GM18909 (cell line): ENCODE measurements at regions not wholly inside any gene's neighbourhood (a gene's known extent, or its start where the extent isn't known, plus 50 kb on each side); places are given as distances from the start of the nearest gene placed in this dataset.
A peak's percentile ranks its signal among the peaks of the same experiment; 100 is the strongest.

Experiments
- ATAC-seq: cut with Tn5 transposase; IDR thresholded peaks from one replicate; pipeline ENCODE4 v1.9.1; 2021; ENCODE audit warnings: mild to moderate bottlenecking; ENCODE audit not compliant: unreplicated experiment, poor library complexity

GRCh38 chr7:12066521-12066920, 144.6 kb upstream of the TMEM106B start:
- ATAC-seq: no peak

- peak; percentile 72 for ATAC-seq
Measured at GRCh38 chr7:12067156-12067831, 143.8 kb upstream of the TMEM106B start.

DNA sequence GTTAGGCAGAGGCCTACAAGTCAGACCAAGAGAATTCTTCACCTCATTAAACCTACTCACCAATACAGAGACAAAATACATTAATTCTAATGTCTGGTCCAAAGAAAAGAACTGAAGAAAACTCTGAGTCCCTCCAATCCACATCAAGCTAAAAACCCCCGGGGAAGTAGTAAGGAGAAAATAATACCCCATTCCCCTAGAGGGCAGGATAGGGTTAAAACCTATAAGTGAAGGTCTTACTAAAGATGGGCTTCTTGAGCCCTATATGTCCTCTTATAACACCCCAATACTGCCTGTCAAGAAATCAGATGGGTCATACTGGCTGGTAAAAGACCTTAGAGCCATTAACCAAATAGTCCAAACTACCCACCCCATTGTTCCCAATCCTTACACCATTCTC, 141.3 kb upstream of the TMEM106B start:
- ATAC-seq: no peak

GRCh38 chr7:12074889-12075288, 136.2 kb upstream of the TMEM106B start:
- no peak for ATAC-seq

DNA sequence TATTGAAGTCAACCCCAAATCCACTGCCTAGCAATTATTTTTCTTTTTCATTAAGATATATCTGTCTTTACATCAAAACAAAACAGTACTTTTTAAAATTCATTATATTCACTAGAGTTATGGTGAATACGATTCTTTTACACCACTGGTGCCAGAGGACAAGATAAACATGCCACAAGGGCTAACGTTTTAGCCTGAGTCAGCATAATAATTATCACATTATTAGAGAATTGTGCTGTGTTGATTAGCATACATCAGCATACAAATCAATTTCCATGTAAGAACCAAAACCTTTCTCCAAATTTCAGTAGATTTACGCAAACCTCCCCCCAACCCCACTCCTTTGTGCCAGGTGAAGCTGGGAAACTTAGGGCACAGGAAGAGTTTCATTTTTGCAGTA, 131.1 kb upstream of the TMEM106B start:
- ATAC-seq: no peak

- no peak for ATAC-seq
Measured at GRCh38 chr7:12085516-12085915, 125.6 kb upstream of the TMEM106B start.

DNA sequence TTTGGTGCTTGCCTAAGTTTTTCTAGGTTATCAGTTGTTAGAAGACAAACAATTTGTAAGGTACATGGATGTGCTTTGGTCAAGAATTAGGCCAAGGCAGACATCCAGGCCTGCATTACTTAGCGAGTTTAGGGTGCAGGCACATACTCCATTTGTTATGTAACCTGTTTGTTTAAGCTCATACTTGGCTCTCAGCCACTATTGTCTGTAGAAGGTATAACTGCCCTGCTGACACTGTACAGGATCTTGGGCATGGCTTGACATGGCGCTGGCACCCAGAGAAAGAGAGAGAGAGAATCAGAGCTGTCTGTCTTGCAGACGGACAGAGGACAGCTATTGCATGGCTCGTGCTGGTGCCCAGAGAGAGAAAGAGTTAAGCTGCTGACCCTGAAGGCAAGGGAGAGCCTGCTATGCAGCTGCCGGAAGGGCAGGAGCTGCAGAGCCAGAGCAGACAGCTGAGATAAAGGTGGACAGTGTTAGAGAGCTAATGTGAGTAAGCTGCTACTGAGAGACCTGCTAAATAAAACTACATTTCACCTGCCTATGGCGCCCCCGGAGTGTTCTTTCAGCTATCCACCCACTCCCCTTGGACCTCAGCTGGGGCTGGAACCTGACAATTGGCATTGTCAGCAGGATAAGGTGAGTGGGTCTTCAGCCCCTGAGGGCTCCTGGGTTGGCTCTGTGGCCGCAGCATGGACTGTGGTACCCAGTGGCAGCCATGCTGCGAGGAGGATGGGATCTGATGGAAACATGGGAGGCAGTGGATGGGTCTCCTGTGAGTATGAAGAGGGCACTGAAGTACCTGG, 120.9 kb upstream of the TMEM106B start:
- no peak for ATAC-seq

DNA sequence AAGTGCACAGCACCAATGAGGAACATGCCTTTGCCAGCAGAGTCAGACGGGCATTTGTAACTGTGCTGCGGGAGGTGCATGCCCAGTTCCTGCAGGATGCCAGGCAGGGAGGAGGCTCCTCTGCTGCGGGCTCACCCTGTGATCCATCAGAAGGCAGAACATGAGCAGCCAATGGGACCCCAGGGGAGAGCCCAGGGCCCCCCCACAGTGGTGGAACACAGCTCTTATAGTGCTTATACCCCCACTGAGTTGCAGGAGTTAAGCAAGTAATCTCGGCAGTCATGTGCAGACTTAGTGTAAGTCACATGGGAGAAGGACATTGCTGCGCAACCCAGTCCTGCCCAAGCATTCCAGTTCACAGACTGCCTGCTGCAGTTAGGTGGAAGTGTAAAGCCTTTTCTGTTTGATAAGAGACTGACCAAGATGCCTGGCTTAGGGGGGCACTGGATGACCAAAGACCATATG, 120.3 kb upstream of the TMEM106B start:
- ATAC-seq: no peak

- no peak for ATAC-seq
Measured at GRCh38 chr7:12091231-12091630, 119.9 kb upstream of the TMEM106B start.

DNA sequence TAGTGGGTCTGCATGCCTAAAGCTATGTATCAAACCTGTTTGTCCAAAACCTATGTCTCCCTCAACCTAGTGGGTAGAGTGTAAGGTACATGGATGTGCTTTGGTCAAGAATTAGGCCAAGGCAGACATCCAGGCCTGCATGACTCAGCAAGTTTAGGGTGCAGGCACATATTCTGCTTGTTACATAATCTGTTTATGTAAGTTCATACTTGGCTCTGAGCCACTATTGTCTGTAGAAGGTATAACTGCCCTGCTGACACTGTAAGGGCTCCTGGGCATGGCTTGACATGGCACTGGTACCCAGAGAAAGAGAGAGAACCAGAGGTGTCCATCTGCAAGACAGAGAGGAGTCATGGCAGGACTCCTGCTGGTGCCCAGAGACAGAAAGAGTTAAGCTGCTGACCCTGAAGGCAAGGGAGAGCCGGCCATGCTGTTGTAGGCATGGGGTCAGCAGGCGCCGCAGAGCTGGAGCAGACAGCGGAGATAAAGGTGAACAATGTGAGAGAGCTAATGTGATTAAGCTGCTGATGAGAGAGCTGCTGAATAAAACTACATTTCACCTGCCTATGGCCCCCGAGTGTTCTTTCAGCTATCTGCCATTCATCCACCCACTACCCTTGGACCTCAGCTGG, 118.5 kb upstream of the TMEM106B start:
- ATAC-seq: no peak

DNA sequence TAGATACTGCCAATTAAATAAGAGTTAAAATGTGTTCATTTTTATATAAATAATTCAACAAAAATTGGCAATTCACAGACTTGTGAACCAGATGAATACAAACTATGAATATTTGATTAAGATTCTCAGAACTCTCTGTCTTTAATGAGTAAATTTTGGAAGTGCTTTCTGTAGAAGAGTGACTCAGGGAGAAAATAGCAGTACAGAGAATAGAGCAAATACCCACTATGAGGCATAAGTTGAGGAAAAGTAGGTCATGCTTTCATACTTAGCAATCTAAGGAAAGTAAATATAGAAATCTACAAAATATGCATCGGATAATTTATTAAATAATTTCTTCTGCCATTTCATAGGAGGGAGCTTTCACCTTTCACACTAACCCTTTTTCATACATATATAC, 117.7 kb upstream of the TMEM106B start:
- ATAC-seq: no peak

- ATAC-seq: no peak
Measured at GRCh38 chr7:12094365-12094921, 116.7 kb upstream of the TMEM106B start.

DNA sequence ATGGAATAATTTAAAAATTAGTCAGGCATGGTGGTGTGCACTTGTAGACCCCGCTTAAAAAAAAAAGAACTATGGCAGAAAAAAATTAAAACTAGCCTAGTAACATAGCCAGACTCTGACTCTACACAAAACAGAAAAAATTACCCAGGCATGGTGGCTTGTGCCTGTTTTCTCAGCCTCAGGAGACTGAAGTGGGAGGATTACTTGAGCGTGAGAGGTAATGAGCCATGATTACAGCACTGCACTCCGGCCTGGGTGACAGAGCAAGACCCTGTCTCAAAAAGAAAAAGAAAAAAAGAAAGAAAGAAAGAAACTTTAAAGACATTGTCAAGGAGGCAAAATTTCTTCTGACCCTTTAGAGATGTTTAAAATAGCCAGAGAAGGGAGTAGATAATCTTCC, 109.0 kb upstream of the TMEM106B start:
- ATAC-seq: no peak

- ATAC-seq: no peak
Measured at GRCh38 chr7:12102527-12102926, 108.6 kb upstream of the TMEM106B start.

DNA sequence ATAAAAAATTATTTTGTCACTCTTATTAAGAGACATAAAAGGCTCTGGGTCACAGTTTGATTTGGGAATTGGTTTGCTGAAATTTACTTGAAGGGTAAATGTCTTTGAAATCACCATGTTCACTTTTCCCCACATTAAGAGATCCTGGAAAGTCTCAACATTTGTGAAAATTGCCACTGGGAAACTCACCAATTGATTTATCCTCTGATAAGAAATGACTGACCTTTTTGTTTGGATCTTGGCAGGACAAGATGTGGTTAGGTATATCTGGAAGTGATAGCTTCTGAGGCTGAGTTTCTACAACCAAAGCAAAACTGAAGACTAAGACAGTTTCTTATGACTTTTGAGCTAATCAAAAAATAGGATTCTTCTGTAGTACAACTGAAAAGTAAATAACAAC, 107.1 kb upstream of the TMEM106B start:
- no peak for ATAC-seq

DNA sequence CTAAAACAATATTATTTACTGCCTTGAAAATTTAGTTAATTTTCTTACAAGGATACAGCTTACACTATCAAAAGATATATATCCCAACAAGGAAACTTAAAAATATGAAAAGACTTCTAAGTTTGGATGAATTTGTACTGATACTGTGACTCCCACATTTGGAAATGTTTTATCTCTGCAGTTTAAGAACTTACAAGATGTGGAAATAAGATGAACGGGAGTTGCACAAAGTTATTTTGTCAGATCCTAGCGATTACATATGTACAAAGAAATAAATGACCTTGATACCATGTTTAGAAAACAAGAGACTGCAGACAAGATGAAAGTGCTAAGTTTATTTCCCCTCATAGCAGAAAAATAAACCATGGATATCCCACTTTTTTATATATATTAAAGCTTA, 103.7 kb upstream of the TMEM106B start:
- ATAC-seq: no peak

DNA sequence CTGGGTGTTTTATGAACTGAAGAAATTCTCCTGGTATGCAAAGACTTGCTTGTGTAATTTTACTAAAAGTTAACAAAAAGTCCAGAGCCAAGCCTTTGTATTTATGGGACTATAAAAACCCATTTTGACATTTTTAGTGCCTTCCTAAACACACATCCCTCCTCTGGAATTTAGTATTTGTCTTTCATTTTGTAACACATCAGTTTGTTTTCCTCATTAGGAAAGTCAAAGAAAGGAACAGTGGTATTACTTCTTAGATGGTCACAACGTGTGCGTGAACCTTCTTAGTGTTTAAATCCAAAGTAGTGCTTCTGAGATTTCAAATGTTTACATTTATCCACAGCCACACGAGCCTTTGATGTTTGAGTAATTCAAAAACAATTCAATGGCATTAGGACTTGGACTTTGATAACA, 103.2 kb upstream of the TMEM106B start:
- ATAC-seq: no peak

DNA sequence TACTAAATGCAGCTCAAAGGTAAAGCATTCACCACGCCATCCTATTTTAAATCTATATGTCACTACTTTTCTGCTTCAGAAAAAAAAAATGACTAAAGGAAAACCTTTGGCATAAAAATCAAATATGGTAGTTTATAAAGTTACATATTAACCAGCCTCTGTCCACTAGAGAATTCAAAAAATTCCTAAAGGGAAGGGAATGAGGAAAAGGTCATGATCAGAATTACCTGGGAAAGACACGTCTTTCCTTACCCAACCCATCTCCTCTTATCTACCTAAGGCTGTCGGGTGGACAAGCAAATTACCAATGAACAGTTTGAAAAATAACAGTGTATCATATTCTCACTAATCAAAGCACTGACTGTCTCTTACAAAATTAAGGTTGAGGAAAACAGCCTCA, 100.7 kb upstream of the TMEM106B start:
- ATAC-seq: no peak

DNA sequence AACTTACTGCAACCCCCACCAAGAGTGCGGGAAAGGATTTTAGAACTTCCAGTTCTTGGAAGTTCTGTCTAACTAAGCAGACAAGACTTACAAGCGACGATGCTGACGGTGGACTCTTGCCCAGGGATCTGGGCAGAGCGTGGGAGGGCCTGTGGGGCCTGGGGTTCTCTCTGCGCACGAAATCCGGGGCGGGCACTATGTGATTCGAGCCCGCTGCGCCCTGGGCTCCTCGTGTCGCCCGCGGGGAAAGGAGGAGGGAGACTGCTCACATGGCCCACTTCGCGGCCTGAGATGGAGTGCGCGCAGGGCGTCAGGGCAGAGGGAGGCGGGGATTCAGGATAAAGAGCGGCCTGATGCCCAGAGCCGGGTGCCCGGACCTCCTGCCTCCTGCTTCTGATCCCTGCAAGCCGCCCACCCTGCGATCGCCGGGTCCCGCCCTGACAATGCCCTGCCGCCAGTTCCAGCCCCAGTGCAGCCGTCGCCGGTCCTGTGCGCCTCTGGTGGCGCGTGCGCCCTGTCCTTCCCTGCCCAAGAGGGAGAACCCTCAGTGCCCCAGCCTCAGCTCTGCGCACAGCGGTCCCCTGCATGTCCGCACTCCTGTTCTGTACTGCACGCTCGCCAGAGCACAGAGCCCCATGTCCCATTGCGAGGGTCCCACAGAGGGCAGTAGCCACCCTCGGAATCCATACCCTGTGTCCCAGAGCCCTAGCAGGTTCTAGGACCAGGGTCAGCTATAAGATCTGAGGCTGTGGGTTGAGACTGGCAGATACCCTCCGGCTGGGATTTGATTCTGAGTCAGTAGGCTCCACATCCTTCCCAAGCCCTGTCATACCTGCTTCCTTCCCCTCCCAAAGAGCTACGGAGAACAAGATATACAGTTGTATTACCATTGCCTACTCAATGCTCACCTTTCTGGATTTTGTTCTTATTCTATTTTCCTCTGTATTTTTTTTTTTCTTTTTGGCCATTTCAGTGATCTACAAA, 99.4 kb upstream of the TMEM106B start:
- no peak for ATAC-seq

DNA sequence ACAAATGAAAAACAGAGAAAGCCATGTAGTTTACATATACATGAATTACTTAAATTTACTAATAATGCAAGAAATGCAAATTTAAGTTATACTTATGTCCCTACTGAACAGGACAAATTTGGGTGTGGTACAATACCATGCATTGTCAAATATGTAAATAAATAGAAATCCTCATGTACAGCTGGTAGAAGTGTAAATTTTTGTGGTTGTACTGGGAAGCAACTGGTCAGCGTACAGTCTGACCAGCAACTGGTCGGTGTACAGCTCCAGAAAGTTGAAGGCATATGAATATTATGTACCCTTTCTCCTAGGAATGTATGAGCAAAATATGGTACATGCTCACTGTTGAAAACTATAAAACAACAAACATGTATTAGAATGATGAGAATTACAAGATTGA, 93.9 kb upstream of the TMEM106B start:
- ATAC-seq: no peak
